Right ventricle myocardium superior (tissue), 1 donor: ENCODE measurements at regions not wholly inside any gene's neighbourhood (a gene's known extent, or its start where the extent isn't known, plus 50 kb on each side); places are given as distances from the start of the nearest gene placed in this dataset.

Source experiments
- ATAC-seq: fragments of 200-7000 bp; cut with Tn5 transposase; one replicate; pipeline ENCODE4 v1.9.1; 2020; ENCODE audit warnings: mild to moderate bottlenecking; ENCODE audit not compliant: poor library complexity
- DNase-seq: peaks from one replicate; pipeline ENCODE4 v3.0.0-alpha.2; 2020
- intact Hi-C: fragments of 100-400 bp; cut with DNase I; formaldehyde crosslinking; loops from one replicate; pipeline ENCODE4 v1.11.2; 2022
- donor health status: DM: no; HTN: yes; CAD: no; lungs with severe emphysema.

- DNase-seq (no peak), ATAC-seq (no peak)
- intact Hi-C loops, result no loop called here
Observed at GRCh38 chr16:35532576-35532975, 2073.2 kb downstream of the TP53TG3F start.

- DNase-seq, result no peak
Observed at GRCh38 chr16:35533683-35534082, 2074.3 kb downstream of the TP53TG3F start.

GRCh38 chr16:35543486-35543885 is 2084.1 kb downstream of the TP53TG3F start:
- ATAC-seq (no peak), DNase-seq (no peak)
- intact Hi-C loops, result no loop called here

More at GRCh38 chr16:35533683-35534082, 2074.3 kb downstream of the TP53TG3F start:
- no peak for ATAC-seq
- intact Hi-C loops, result no loop called here

GRCh38 chr16:35552763-35553162 is 2093.4 kb downstream of the TP53TG3F start:
- DNase-seq, result no peak
- intact Hi-C loops, result no loop called here
- no peak for ATAC-seq

- intact Hi-C loops, result no loop called here
- DNase-seq (no peak), ATAC-seq (no peak)
Observed at GRCh38 chr16:35557731-35558130, 2098.3 kb downstream of the TP53TG3F start.

- no peak for ATAC-seq
- no peak for DNase-seq
- intact Hi-C loops, result no loop called here
Observed at GRCh38 chr16:35559911-35560636, 2100.7 kb downstream of the TP53TG3F start.

GRCh38 chr16:35560637-35560984 is 2101.2 kb downstream of the TP53TG3F start:
- ATAC-seq, result no peak
- intact Hi-C loops, result no loop called here

GRCh38 chr16:35561346-35561745 is 2101.9 kb downstream of the TP53TG3F start:
- ATAC-seq, result no peak
- intact Hi-C loops, result no loop called here
- no peak for DNase-seq

More at GRCh38 chr16:35560637-35560984, 2101.2 kb downstream of the TP53TG3F start:
- no peak for DNase-seq

GRCh38 chr16:35562471-35562870 is 2103.1 kb downstream of the TP53TG3F start:
- intact Hi-C loops, result no loop called here
- ATAC-seq (no peak), DNase-seq (no peak)

- ATAC-seq, result no peak
- intact Hi-C loops, result no loop called here
- no peak for DNase-seq
Observed at GRCh38 chr16:35562919-35563318, 2103.5 kb downstream of the TP53TG3F start.

GRCh38 chr16:35564148-35564547 is 2104.7 kb downstream of the TP53TG3F start:
- intact Hi-C loops, result no loop called here
- ATAC-seq, result no peak
- no peak for DNase-seq

GRCh38 chr16:35564889-35565288 is 2105.5 kb downstream of the TP53TG3F start:
- intact Hi-C loops, result no loop called here
- ATAC-seq (no peak), DNase-seq (no peak)

- ATAC-seq (no peak), DNase-seq (no peak)
- intact Hi-C loops, result no loop called here
Observed at GRCh38 chr16:35565626-35566025, 2106.2 kb downstream of the TP53TG3F start.

GRCh38 chr16:35569413-35569812 is 2110.0 kb downstream of the TP53TG3F start:
- intact Hi-C loops, result no loop called here
- no peak for ATAC-seq
- DNase-seq, result no peak

GRCh38 chr16:35570946-35571345 is 2111.5 kb downstream of the TP53TG3F start:
- ATAC-seq (no peak), DNase-seq (no peak)
- intact Hi-C loops, result no loop called here

GRCh38 chr16:35572186-35572585 is 2112.8 kb downstream of the TP53TG3F start:
- intact Hi-C loops, result no loop called here
- no peak for DNase-seq
- ATAC-seq, result no peak

GRCh38 chr16:35573407-35573806 is 2114.0 kb downstream of the TP53TG3F start:
- ATAC-seq, result no peak

GRCh38 chr16:35574011-35574410 is 2114.6 kb downstream of the TP53TG3F start:
- no peak for ATAC-seq
- no peak for DNase-seq
- intact Hi-C loops, result no loop called here

More at GRCh38 chr16:35573407-35573806, 2114.0 kb downstream of the TP53TG3F start:
- no peak for DNase-seq
- intact Hi-C loops, result no loop called here

- ATAC-seq (no peak), DNase-seq (no peak)
- intact Hi-C loops, result no loop called here
Observed at GRCh38 chr16:35574454-35575431, 2115.3 kb downstream of the TP53TG3F start.

- ATAC-seq, result no peak
- intact Hi-C loops, result no loop called here
- DNase-seq, result no peak
Observed at GRCh38 chr16:35575432-35575821, 2116.0 kb downstream of the TP53TG3F start.
